Activated naive CD8-positive, alpha-beta T cell treated with anti-CD3 and anti-CD28 coated beads, Interleukin-2, amount 10 ng/mL, durations not matched to agents 7 days and 5 days (primary cell): ENCODE measurements at regions not wholly inside any gene's neighbourhood (a gene's known extent, or its start where the extent isn't known, plus 50 kb on each side); places are given as distances from the start of the nearest gene placed in this dataset.
"Not testable (repeated sequence)": the region's sequence is repeated elsewhere in the genome, so short reads cannot be mapped to it uniquely, and the experiment has no call there.

Experiments
- ATAC-seq: fragments of 150-1000 bp; cut with Tn5 transposase; one replicate; pipeline ENCODE4 v1.10.0; 2021; ENCODE audit warnings: low read depth, moderate library complexity
- POLR2A ChIA-PET: fragments of 350-600 bp; sonication (Branson Sonifier 250); formaldehyde crosslinking; loops from one replicate; lab custom pipeline; 2021; ENCODE audit warnings: antibody characterized with exemption; lab: Charles Lee
- DNase-seq: peaks from one replicate; pipeline ENCODE4 v3.0.0; 2021
- H3K27ac Mint-ChIP-seq: one replicate; pipeline ENCODE4 v1.8.0; 2022; ENCODE audit warnings: mild to moderate bottlenecking, mixed read lengths
- H3K27me3 Mint-ChIP-seq: one replicate; pipeline ENCODE4 v1.8.0; 2022; ENCODE audit warnings: mild to moderate bottlenecking, moderate library complexity, mixed read lengths
- H3K36me3 Mint-ChIP-seq: one replicate; pipeline ENCODE4 v1.8.0; 2021; ENCODE audit warnings: mild to moderate bottlenecking, mixed read lengths
- H3K4me1 Mint-ChIP-seq: one replicate; pipeline ENCODE4 v1.8.0; 2021; ENCODE audit warnings: mixed read lengths
- H3K4me3 Mint-ChIP-seq: one replicate; pipeline ENCODE4 v1.8.0; 2022; ENCODE audit warnings: mild to moderate bottlenecking, moderate library complexity, mixed read lengths
- H3K9me3 Mint-ChIP-seq: one replicate; pipeline ENCODE4 v1.8.0; 2021; ENCODE audit warnings: mixed read lengths

DNA sequence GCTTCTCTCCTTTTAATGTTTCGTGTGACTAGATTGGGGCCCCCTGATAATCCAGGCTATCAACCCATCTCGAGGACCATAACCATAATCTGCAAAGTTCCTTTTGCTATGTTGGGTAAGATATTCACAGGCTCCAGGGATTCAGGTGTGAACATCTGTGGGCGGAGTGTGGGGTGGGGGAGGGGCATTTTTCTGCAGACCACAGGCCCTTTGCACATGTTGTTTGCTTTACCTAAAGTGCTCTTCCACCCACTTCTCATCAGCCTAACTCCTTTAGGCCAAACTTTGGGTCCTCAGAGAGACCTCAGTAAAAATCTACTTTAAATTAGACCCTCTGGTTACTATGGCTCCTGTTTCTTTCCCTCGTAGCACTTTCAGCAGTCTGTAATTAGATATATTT lies 284.4 kb downstream of the WDR11 start:
- H3K9me3 Mint-ChIP-seq = no peaks in the 10 kb centered on the region
- ATAC-seq (no peak), DNase-seq (no peak)
- no peaks in the 10 kb centered on the region for H3K4me1 Mint-ChIP-seq
- POLR2A ChIA-PET = no interaction called here
- H3K36me3 Mint-ChIP-seq = no peaks in the 10 kb centered on the region
- H3K4me3 Mint-ChIP-seq = no peak overlapping the region
- H3K27ac Mint-ChIP-seq = no peak overlapping the region
- H3K27me3 Mint-ChIP-seq = no peaks in the 10 kb centered on the region

DNA sequence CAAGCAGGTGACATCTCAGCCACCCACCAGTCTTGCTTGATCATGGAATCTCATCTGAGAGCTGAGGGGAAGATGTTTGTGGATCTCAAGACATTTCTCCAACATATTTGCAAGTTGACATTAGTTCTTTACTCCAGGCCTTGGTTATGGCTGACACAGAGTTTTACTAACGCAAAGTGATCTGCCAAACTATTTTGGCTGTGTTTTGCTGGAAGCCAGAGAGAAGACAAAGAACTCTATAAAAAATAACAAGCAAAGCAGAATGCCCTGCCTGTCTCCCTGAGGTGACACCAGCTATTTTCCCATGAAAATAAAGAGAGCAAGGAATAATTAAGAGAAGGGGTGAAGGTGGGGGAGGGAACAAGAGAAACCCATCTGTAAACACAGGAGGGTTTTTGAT lies 286.4 kb downstream of the WDR11 start:
- peaks cover 3% of the 10 kb centered on the region for H3K9me3 Mint-ChIP-seq
- DNase-seq = no peak
- no peak overlapping the region for H3K27ac Mint-ChIP-seq
- no peaks in the 10 kb centered on the region for H3K4me1 Mint-ChIP-seq
- no peak overlapping the region for H3K4me3 Mint-ChIP-seq
- POLR2A ChIA-PET = no interaction called here
- no peaks in the 10 kb centered on the region for H3K27me3 Mint-ChIP-seq
- ATAC-seq = no peak
- H3K36me3 Mint-ChIP-seq = no peaks in the 10 kb centered on the region

DNA sequence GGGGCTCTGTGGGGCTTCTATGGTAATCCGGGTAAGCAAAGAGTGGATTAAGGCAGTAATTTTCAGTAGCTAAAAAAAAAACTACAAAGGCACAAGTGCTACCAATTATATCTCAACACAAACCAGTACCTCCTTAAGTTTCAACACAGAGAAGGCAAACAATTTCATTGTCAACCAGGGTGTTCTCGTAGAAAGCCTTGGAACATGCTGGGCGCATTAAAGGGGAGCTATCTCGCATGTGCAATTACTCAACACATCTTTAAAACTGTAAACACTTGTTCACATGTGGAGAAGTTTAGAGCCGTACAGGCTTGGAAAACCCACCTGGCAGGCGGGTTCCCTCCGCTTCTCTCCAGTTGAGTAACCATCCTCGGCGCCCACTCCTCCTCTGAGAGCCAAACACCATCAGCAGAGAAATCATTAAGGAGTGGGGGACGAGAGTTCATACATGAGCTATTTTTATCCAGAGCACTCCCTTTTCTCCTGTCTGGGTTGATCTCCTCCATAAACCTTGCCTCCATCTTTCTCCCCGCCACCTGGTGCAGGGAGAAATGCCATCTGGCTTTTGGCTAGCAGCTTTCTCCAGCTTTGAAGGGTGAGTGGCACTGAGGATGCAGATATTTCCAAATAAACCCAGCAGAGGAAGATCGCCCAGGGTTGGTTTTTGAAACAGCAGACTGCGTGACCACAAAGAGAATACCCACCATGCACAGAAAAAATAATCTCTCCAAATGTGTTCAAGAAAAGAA lies 287.1 kb downstream of the WDR11 start:
- ATAC-seq = no peak
- Mint-ChIP-seq H3K27ac (no peak overlapping the region), H3K9me3 (peaks cover 7% of the 10 kb centered on the region), H3K4me1 (no peaks in the 10 kb centered on the region), H3K4me3 (no peak overlapping the region), H3K27me3 (no peaks in the 10 kb centered on the region), H3K36me3 (no peaks in the 10 kb centered on the region)
- POLR2A ChIA-PET = no interaction called here
- DNase-seq = no peak

DNA sequence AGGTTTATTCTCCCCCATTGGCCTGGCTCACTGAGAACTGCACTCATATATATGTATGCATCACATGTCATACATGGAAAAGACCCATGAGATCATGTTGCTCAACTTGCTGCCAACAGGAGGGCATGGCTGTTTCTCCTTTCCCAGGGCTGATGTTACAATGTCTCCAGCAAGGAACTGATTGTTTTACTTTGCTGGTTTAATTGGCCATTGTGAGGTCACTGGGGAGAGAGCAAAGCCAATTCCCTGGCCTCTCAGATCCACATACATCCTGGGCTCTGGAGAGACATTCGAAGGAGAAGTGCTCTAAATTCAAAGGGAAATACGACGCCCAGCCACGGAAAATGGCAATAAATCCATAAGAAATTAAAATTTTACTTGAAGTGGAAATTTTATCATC lies 287.8 kb downstream of the WDR11 start:
- POLR2A ChIA-PET = no interaction called here
- no peak overlapping the region for H3K27ac Mint-ChIP-seq

DNA sequence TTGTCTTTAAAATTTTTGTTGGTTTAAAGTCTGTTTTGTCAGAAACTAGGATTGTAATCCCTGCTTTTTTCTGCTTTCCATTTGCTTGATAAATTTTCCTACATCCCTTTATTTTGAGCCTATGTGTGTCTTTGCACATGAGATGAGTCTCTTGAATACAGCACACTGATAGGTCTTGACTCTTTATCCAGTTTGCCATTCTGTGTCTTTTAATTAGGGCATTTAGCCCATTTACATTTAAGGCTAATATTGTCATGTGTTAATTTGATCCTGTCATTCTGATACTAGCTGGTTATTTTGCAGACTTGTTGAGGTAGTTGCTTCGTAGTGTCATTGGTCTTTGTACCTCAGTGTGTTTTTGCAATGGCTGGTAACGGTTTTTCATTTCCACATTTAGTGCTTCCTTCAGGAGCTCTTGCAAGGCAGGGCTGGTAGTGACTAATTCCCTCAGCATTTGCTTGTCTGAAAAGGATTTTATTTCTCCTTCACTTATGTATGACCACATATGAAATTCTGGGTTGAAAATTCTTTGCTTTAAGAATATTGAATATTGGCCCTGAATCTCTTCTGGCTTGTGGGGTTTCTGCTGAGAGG lies 294.7 kb downstream of the WDR11 start:
- H3K4me1 Mint-ChIP-seq, ATAC-seq, DNase-seq, H3K36me3 Mint-ChIP-seq, H3K4me3 Mint-ChIP-seq, H3K27me3 Mint-ChIP-seq, H3K27ac Mint-ChIP-seq, POLR2A ChIA-PET: not testable (repeated sequence)
- peaks cover 20% of the 10 kb centered on the region for H3K9me3 Mint-ChIP-seq

More for the DNA sequence above, 287.8 kb downstream of the WDR11 start:
- Mint-ChIP-seq H3K4me1 (no peaks in the 10 kb centered on the region), H3K9me3 (peaks cover 7% of the 10 kb centered on the region), H3K4me3 (no peak overlapping the region), H3K36me3 (no peaks in the 10 kb centered on the region), H3K27me3 (no peaks in the 10 kb centered on the region)
- no peak for DNase-seq
- ATAC-seq = no peak

DNA sequence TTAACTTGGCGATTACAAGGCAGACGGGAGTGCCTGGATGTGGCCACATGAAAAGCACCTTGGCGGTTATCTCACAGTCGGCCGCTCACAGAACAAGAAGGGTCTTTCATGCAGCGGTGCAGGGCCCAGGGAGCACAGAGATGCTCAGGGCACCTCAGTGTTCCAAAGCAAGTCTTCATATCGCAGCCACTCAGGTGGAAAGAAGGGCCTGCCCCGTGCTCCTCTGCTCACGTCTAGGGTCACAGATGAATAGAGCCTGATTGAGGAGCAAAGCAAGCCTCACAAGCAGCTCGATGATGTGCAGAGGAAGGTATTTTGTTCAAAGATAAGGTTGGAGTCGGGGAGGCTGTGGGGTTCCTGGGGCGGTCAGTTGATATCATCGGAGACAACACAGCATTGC lies 297.8 kb downstream of the WDR11 start:
- no peak for ATAC-seq
- Mint-ChIP-seq H3K27me3 (no peaks in the 10 kb centered on the region), H3K4me3 (no peak overlapping the region), H3K27ac (no peak overlapping the region), H3K9me3 (peaks cover 13% of the 10 kb centered on the region), H3K4me1 (no peaks in the 10 kb centered on the region), H3K36me3 (no peaks in the 10 kb centered on the region)
- no peak for DNase-seq
- POLR2A ChIA-PET = no interaction called here

DNA sequence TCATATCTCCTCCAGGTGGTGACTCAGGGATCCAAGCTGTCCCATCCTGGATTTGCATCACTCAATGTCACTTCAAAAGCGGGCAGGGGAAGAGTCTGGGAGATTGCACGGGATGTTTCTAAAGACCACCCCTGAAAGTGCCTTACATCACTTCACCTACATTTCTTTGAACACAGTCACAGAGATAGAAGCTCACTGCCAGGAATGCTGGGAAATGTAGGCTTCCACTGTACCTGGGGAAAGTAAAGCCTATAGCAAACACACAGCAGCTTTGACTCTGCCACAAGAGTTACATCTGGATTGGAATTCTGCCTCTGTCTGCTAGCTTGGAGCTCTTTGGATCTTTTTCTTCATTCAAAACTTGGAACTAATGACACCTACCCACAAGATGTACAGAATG lies 300.9 kb downstream of the WDR11 start:
- Mint-ChIP-seq H3K9me3 (peaks cover 2% of the 10 kb centered on the region), H3K4me1 (no peaks in the 10 kb centered on the region), H3K27me3 (no peaks in the 10 kb centered on the region), H3K36me3 (no peaks in the 10 kb centered on the region), H3K4me3 (no peak overlapping the region), H3K27ac (no peak overlapping the region)
- POLR2A ChIA-PET = no interaction called here
- DNase-seq (no peak), ATAC-seq (no peak)

DNA sequence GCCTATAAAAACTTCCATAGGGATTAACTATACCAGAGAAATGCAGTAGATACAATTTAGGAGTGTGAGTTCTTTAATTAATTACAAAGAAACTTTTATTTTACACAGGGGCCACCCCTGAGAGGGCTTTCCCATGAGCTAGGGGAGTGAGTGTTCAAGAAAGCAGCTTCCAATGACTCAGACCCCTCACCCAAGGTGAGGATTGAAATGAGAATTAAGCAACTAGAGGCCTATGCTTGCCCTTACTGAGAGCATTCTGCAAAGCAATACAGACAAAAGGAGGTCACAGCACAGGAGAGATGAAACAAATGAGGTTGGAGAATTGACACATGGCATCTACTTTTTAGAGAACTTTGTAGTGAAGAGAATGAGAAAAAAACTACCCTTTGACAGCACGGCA lies 301.8 kb downstream of the WDR11 start:
- no peak for ATAC-seq
- Mint-ChIP-seq H3K9me3 (peaks cover 2% of the 10 kb centered on the region), H3K4me3 (no peak overlapping the region), H3K27ac (no peak overlapping the region), H3K27me3 (no peaks in the 10 kb centered on the region), H3K4me1 (no peaks in the 10 kb centered on the region), H3K36me3 (no peaks in the 10 kb centered on the region)
- DNase-seq = no peak
- POLR2A ChIA-PET = no interaction called here

DNA sequence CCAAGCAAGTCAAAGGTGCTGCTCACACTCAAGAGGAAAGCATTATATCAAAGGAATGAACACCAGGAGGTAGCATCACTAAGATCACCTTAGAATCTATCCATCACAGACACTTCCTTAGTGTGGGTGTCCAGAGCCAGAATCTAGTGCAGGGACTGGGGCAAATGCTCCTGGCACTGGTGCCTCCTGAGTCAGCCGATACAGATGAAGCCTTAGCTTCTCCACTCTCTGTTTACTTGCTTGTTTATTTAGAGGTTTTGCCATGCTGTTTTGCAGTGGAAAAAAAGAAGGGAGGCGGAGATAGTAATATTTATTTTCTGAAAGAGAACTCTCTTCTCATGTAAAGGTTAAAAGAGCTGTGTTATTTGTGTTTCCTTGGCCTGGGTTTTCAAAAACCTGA lies 303.1 kb downstream of the WDR11 start:
- Mint-ChIP-seq H3K36me3 (no peaks in the 10 kb centered on the region), H3K27ac (no peak overlapping the region), H3K27me3 (no peaks in the 10 kb centered on the region), H3K4me1 (no peaks in the 10 kb centered on the region), H3K4me3 (no peak overlapping the region), H3K9me3 (no peaks in the 10 kb centered on the region)
- POLR2A ChIA-PET = no interaction called here
- ATAC-seq = no peak
- no peak for DNase-seq

DNA sequence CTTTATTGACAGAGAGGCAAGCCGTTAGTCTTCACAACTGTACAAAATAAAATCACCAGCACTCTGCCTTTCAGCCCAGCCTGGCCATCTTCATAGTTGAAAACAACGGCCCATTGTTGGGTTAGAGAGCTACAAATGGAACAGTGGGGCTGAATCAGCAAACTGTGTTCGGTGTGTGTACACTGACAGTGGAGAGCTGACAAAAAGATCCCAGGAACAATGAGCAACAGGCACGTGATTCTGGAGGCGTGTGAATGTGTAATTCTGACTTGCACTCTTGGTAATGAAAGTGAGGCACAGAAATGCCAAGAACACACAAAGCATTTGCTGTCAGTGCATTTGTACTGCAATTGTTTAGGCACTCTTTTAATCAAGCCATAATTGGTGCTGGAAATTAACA lies 303.7 kb downstream of the WDR11 start:
- POLR2A ChIA-PET = no interaction called here
- H3K9me3 Mint-ChIP-seq = no peaks in the 10 kb centered on the region
- no peak for ATAC-seq

DNA sequence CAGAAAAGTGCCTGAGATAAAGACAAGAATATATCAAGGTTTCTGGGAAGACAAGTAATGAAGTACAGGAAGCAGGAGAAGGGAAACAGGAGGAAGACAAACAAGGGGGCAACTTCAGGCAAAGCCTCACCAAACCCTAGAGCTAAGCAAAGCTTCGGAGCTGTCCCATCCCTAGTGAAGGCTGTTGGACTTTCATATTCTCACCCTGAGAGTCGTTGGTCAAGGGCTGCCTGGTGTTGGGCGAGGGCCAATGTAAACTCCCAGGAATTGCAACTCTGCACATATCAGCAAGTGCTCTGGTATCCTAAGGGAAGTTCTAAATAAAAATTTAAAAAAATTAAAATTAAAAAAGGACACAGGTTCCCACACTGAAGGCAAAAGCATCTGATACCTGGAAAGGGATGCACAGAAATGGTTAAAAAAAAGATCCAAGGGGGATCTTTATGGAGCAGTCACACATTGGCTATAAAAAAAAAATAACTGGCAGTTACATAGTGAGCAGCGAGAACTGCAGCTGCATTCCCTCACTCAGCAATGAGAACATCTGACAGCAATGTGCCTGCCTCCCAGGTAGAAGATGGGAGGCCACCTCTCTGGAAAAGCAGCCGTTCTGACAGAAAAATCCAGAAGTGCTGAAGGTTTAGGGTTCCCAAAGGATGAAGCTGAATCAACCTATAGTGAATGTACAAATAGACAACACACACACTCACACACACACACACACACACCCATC lies 304.7 kb downstream of the WDR11 start:
- H3K27ac Mint-ChIP-seq = no peak overlapping the region

More for the DNA sequence above, 303.7 kb downstream of the WDR11 start:
- no peak overlapping the region for H3K4me3 Mint-ChIP-seq
- no peaks in the 10 kb centered on the region for H3K27me3 Mint-ChIP-seq
- no peak for DNase-seq
- H3K36me3 Mint-ChIP-seq = no peaks in the 10 kb centered on the region
- no peaks in the 10 kb centered on the region for H3K4me1 Mint-ChIP-seq
- H3K27ac Mint-ChIP-seq = no peak overlapping the region

DNA sequence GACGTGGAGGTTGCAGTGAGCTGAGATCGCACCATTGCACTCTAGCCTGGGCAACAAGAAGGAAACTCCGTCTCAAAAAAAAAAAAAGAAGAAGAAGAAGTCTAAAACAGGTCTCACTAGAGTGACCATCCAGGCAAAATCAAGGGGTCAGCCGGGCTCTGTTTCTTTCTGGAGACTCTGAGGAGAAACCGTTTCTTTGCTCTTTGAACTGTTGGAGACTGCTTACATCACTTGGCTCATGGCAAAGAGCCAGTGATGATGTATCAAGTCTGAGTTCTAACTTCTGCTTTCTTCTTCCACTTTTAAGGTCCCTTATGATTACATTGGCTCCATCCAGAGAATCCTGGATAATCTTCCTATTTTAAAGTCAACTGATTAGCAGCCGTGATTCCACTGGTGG lies 306.8 kb downstream of the WDR11 start:
- no peaks in the 10 kb centered on the region for H3K9me3 Mint-ChIP-seq
- H3K27ac Mint-ChIP-seq = no peak overlapping the region
- H3K4me1 Mint-ChIP-seq = no peaks in the 10 kb centered on the region
- POLR2A ChIA-PET = no interaction called here
- ATAC-seq = no peak
- no peak for DNase-seq
- H3K27me3 Mint-ChIP-seq = no peaks in the 10 kb centered on the region
- H3K4me3 Mint-ChIP-seq = no peak overlapping the region
- no peaks in the 10 kb centered on the region for H3K36me3 Mint-ChIP-seq

More for the DNA sequence above, 304.7 kb downstream of the WDR11 start:
- H3K9me3 Mint-ChIP-seq = no peaks in the 10 kb centered on the region
- H3K4me3 Mint-ChIP-seq = no peak overlapping the region
- ATAC-seq = no peak
- H3K36me3 Mint-ChIP-seq = no peaks in the 10 kb centered on the region
- no peaks in the 10 kb centered on the region for H3K27me3 Mint-ChIP-seq
- H3K4me1 Mint-ChIP-seq = no peaks in the 10 kb centered on the region
- POLR2A ChIA-PET = no interaction called here
- DNase-seq = no peak

DNA sequence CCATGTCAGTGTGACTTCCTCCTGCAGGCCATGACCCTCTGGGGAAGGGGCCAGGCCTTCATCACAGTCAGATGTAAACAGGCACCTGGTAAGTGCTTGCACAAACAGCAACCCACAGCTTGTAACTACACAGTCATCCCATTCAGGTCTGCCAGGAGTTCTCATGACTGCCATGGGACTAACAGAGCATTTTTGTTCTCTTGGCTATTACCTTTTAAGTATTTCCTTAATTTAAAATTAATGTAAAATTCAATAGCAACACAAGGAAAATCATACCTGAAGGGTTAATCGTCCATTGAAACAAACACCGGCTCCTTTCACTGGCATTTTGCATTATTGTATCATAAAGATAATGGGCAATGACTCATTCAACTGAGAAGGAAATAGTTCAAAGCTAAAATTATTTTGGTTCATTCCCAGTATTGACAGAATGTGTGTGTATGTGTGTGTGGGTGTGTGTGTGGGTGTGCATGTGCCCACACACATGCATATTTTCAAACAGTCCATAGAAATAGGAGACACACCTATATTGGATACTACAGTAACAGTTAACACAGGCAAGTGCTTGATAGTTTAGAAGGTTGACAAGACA lies 307.9 kb downstream of the WDR11 start:
- no peak for ATAC-seq
- no peaks in the 10 kb centered on the region for H3K4me1 Mint-ChIP-seq
- DNase-seq = no peak
- no peaks in the 10 kb centered on the region for H3K36me3 Mint-ChIP-seq
- H3K4me3 Mint-ChIP-seq = no peak overlapping the region
- H3K9me3 Mint-ChIP-seq = no peaks in the 10 kb centered on the region
- H3K27ac Mint-ChIP-seq = no peak overlapping the region
- POLR2A ChIA-PET = no interaction called here
- no peaks in the 10 kb centered on the region for H3K27me3 Mint-ChIP-seq

DNA sequence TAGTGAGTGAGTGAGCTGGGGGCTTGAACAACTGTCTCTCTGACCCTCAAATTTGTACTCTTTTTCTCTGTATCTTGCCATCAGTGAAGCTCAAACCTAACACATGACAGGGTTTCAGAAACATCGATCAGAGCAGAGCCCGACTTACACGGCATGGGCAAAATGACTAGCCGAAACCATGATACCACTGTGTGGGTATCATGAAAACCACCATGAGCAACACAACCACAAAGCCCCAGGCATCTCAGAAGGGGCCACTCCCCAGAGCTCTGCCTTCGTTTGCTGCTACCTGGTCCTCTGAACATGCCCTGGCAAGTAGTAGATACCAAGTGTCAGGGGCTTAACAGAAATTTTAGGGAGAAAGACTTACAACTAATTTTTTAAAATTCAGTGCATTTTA lies 308.5 kb downstream of the WDR11 start:
- ATAC-seq (no peak), DNase-seq (no peak)
- H3K4me1 Mint-ChIP-seq = no peaks in the 10 kb centered on the region
- no peaks in the 10 kb centered on the region for H3K36me3 Mint-ChIP-seq
- no peak overlapping the region for H3K4me3 Mint-ChIP-seq
- H3K9me3 Mint-ChIP-seq = no peaks in the 10 kb centered on the region
- H3K27ac Mint-ChIP-seq = no peak overlapping the region
- POLR2A ChIA-PET = no interaction called here
- no peaks in the 10 kb centered on the region for H3K27me3 Mint-ChIP-seq
